ENCODE measurements at regions not wholly inside any gene's neighbourhood (a gene's known extent, or its start where the extent isn't known, plus 50 kb on each side); places are given as distances from the start of the nearest gene placed in this dataset.

DNA sequence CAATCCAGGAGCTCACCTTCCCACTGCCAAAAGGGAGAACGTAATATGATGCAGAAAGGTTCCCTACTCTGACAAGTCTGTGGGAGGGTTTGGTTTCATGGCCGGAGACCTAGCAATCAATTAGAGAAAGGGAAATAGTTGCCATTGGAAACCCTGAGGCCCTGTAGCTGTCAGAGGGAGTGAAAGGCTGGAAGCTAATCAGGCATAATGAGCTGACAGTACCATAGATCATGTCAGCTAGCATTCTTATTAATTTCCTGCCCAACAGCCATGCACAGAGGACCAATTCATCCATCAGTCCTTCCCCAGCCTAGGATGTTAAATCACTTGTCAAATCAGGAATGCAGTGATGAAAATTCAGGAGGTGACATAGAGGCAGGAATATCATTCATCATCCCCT is 527.3 kb downstream of the PLPP3 start:
- no peak for DNase-seq

DNA sequence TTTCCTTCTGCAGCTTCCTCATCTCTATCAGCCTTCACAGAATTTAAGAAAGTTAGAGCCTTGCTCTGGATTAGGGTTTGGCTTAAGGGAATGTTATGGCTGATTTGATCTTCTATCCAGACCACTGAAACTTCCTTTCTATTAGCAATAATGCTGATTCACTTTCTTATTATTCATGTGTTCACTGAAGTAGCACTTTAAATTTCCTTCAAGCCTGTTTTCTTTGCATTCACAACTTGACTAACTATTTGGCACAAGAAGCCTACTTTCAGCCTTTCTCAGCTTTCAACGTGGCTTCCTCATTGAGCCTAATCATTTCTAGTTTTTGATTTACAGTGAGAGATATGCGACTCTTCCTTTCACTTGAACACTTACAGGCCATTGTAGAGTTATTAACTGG is 528.5 kb downstream of the PLPP3 start:
- DNase-seq, result no peak

DNA sequence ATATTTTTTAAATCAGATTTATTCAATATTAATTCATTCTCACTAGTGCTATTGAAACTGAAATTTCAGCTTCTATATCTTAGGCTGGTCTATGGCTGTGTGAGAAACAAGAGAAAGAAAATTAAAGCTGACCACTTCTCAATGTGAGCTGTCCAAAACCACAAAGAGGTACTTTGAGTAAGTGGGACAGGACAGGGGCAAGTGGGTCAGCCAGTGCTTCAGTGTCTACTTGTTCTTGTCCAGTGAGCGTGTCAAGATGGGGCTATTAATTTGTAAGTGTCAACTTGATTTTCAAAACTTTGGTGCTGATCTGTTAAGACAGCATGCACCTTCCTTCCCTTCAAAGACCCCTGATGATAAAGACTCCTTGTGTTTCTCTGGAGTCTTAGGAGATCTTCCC is 533.9 kb downstream of the PLPP3 start:
- no peak for DNase-seq

DNA sequence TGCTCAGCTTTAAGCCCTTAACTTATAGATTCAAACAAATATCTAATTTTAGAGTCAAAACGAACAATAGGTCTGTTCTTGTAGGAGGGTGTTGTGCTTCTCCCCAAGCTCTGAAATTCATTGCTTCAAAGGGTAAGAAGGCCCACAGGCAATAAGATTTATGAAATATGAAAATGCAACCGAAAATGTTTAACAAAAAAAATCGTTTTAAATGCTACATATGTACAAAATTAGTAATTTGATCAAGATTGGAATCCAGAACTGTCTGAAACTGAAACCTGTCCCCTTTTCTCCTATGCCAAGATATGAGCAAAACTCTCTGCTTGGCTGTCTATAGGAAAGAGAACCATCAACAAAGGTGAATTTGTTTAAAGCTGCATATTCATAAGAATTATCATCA is 534.3 kb downstream of the PLPP3 start:
- DNase-seq, result no peak

DNA sequence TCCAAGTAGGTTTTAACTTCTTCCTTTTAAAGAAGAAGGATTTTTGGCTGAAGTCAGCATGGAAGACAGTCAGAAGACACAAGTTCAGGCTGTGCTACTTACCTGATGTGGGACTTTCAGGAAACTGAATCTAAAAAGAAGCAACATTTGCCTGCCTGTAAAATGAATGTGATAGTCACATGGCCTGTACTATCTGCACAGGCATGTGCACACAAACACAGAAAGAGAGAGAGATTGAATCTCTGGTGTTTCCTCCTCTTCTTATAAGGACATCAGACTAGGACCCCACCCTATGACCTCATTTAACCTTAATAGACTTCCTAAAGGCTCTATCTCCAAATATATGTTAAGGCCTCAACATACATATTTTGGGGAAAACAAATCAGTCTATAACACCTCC is 542.9 kb downstream of the PLPP3 start:
- no peak for DNase-seq

GRCh38 chr1:56034847-56035481 is 544.4 kb downstream of the PLPP3 start:
- DNase-seq, result no peak

DNA sequence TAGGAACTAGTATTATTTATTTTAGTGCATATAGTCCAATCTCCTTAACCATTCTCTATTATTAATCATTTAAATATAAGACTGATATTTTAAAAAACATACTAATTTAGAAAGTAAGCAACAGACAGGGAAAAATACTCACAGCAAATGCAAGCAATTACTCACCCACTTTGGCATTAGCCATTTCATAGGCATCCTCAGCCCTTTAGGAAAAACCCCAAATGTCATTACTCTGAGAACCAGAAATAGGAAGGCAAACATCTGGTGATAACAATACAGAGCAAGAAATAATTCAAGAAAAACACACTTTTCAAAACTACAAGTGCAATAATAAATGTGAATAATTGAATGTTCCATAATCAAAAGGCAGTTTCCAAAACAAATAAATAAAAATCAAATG is 545.1 kb downstream of the PLPP3 start:
- no peak for DNase-seq

DNA sequence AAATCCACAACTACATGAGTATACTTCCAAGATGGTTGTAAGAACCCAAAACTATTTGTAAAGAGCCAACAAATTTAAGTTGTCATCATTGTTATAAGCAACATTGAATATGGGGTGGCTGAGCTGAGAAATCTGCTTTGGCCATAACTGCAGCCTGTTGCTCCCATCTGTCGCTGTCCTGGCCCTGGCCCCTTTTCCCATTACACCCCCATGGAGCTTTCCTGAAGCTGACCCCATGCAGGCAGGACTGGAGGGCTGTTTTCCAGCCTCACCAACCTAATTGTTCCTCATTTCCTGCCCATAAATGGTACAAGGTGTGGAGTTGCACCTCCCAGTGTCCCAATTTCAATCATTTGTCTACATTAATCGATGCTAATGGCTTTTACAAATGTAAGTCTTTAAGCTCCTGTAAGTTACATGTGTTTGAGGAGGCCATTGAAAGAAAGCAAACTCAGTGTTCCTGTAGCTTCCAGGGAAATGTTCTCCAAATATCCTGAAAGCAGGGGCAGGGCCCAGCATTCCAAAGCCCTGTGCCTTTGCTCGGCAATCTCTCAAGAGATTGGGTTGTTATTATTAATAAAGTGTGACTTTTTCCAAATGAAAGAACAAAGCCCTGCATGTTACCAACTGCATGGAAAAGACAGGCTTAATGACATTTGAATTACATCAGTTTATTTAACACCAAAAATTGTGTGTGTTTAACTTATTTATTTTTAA is 545.9 kb downstream of the PLPP3 start:
- DNase-seq, result no peak

GRCh38 chr1:56032096-56032676 is 547.2 kb downstream of the PLPP3 start:
- DNase-seq, result no peak

GRCh38 chr1:56031001-56031400 is 548.4 kb downstream of the PLPP3 start:
- no peak for DNase-seq

GRCh38 chr1:56029319-56030003 is 549.9 kb downstream of the PLPP3 start:
- no peak for DNase-seq

- no peak for DNase-seq
Measured at GRCh38 chr1:56028911-56029310, 550.5 kb downstream of the PLPP3 start.

GRCh38 chr1:56028244-56028643 is 551.1 kb downstream of the PLPP3 start:
- no peak for DNase-seq

GRCh38 chr1:56025942-56026341 is 553.4 kb downstream of the PLPP3 start:
- DNase-seq, result no peak

- no peak for DNase-seq
Measured at GRCh38 chr1:56024155-56024554, 555.2 kb downstream of the PLPP3 start.

DNA sequence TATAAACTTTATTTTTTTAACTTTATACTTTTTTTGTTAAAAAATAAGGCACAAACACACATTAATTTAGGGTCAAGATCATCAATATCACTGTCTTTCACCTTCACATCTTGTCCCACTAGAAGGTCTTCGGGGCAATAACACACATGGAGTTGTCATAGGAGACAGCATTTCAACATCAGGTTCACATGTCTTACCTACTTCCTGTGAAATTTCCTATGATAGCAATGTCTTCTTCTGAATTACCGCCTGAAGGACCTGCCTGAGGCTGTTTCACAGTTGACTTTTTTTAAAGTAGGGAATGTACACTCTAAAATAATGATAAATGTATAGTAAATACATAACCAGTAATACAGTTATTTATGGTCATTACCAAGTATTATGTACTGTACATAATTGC is 559.4 kb downstream of the PLPP3 start:
- DNase-seq, result no peak

DNA sequence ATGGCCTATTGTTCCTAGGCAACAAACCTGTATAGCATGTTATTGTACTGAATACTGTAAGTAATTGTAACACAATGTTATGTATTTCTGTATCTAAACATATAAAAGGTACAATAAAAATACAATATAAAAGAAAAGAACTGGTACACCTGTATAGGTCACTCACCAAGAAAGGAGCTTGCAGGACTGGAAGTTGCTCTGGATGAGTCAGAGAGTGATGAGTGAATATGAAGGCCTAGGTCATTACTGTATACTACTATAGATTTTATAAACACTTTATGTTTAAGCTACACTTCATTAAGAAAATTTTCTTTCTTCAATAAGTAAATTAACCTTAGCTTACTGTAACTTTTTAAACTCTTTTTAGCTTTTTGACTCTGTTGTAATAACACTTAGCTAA is 559.9 kb downstream of the PLPP3 start:
- no peak for DNase-seq

DNA sequence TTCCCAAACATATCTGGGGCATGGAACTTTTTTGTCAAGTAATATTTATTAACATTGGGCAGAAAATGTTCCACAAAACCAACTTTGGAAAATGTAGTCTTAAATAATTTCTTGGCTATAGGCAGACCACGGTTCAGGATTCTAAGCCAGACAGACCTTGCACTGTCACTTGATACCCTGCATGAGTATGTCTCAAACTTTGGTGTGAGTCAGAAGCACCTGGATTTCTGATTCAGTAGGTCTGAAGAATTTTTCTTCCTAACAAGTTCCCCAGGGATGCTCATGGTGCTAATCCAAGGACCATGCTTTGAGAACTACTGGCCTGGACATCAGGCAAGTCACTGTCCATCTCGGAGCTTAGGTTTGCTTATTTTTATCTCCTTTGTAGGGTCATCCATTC is 562.0 kb downstream of the PLPP3 start:
- DNase-seq, result no peak

GRCh38 chr1:56003846-56004245 is 575.5 kb downstream of the PLPP3 start:
- no peak for DNase-seq

DNA sequence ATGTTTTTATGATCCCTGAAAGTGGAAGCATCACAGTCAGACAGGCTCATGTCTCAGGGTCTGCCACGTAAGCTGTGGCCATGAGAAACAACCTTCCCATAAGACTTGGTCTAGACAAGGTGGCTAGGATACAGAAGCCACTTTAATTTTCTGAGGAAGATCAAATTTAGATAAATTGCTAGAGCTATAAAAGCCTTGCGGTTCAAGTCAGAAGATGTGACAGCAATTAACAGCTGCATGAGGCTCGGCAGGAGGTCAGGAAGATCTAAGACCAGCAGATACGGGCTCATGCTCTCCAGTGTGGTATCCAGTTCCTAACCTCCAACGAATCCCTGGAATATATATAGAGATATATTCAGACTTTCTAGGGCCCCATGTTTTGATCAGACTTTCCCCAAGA is 577.1 kb downstream of the PLPP3 start:
- no peak for DNase-seq

GRCh38 chr1:56000424-56000823 is 578.9 kb downstream of the PLPP3 start:
- DNase-seq, result no peak

- DNase-seq, result no peak
Measured at GRCh38 chr1:55997536-55997935, 581.8 kb downstream of the PLPP3 start.
